Loucy (cell line): ENCODE measurements at regions not wholly inside any gene's neighbourhood (a gene's known extent, or its start where the extent isn't known, plus 50 kb on each side); places are given as distances from the start of the nearest gene placed in this dataset.

Source experiments
- CTCF ChIP-seq: fragments of 200-600 bp; sonication (generic); conservative IDR thresholded peaks from 2 replicates; pipeline ENCODE4 v1.5.1; 2014; ENCODE audit warnings: mild to moderate bottlenecking, antibody characterized with exemption, low read length
- EZH2phosphoT487 ChIP-seq: fragments of 200-600 bp; IDR thresholded peaks from 2 replicates; pipeline ENCODE4 v1.6.1; 2018; ENCODE audit warnings: antibody characterized with exemption, mild to moderate bottlenecking, moderate library complexity, borderline replicate concordance

- TF ChIP-seq CTCF (no peak), EZH2phosphoT487 (no peak)
Observed at GRCh38 chr1:186557147-186557777, 96.3 kb upstream of the PDC start.
